Activated CD4-positive, alpha-beta T cell treated with anti-CD3 and anti-CD28 coated beads, Interleukin-10, Interleukin-2, amounts not matched to agents 100 ng/mL and 50 ng/mL, durations not matched to agents 16 hours and 8 hours (primary cell): ENCODE measurements at regions not wholly inside any gene's neighbourhood (a gene's known extent, or its start where the extent isn't known, plus 50 kb on each side); places are given as distances from the start of the nearest gene placed in this dataset.
"Not testable (repeated sequence)": the region's sequence is repeated elsewhere in the genome, so short reads cannot be mapped to it uniquely, and the experiment has no call there.

Source experiments
- DNase-seq: peaks from one replicate; pipeline ENCODE4 v3.0.0-alpha.2; 2020

GRCh38 chr10:78606766-78607165 lies 462.0 kb upstream of the ZMIZ1 start:
- DNase-seq, result not testable (repeated sequence)

DNA sequence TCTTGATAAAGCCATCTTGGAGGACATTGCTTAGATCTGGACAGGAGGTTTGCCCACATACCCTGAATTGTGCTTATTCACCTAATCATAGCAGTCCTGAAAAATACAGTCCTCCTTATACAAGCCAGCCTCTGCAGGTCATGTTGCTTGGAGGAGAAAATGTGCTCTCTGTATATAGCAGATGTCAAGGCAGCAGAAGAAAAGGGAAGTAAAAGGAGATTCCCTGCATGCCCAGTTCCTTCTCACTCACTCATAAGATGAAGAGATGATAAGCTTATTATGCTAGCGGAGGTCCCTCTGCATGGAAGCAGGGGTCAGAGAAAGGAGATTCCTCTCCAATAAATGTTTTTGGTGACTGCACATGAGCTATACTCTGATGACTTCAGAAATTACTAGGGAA lies 458.8 kb upstream of the ZMIZ1 start:
- DNase-seq, result no peak

DNA sequence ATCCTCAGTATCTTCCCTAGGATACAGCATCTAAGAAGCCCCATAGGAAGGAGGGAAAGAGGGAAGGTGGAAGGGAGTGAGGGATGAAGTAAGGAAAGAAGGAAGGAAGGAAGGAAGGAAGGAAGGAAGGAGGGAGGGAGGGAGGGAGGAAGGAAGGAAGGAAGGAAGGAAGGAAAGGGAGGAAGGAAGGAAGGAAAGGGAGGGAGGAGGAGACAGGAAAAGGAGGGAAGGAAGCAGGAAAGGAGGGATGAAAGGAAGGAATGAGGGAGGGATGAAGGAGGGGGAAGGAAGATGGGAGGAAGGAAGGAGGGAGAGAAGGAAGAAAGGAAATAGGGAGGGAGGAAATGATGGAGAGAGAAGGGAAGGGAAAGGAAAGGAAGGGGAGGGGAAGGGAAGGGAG lies 455.6 kb upstream of the ZMIZ1 start:
- DNase-seq, result no peak

GRCh38 chr10:78614267-78614666 lies 454.5 kb upstream of the ZMIZ1 start:
- DNase-seq, result no peak

DNA sequence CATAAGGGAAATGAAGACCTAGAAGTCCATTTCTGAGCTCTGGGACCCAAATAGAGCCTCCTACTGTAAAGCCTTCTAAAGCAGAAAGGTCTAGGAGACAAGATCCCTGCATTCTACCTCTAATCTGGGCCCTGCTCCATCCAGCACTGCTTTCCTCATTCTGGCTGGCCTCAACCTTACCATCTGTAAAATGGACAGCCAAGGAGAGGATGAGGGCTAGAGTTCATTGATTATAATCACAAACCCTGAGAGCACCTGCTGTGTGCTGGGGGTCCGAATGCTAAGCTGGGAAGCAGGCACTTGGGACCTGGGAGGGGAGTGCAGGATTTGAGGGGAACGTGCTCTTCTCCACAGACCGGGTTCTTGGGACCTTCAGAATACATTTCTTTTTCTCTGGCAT lies 454.0 kb upstream of the ZMIZ1 start:
- DNase-seq, result no peak

DNA sequence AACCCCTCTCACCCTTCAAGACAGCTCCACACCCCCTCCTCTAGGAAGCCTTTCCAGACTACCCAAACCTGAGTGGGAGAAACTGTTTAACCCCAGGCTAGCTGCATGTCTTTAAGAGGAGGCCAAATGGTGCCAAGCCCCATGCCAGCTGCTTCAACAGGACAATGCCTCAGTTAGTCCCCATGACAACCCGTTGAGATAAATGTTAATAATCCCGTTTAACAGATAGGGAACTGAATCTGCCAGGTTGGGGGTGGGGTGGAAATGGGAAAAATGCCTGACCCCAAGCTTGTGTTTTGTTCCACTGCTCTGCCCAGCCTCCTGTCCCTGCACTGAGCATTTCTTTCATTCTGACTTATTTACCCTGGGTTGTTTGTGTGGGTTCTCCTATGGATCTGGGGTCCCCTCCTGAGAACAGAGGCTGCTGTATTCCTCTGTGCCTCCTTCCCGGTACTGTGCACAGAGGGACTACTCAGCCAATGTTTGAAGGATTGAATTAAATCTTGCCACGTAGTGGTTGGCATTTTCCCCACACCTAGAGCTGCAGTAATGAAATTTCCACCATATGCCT lies 452.6 kb upstream of the ZMIZ1 start:
- no peak for DNase-seq

- DNase-seq, result no peak
Measured at GRCh38 chr10:78617115-78617514, 451.7 kb upstream of the ZMIZ1 start.

- no peak for DNase-seq
Measured at GRCh38 chr10:78617631-78618030, 451.1 kb upstream of the ZMIZ1 start.

- no peak for DNase-seq
Measured at GRCh38 chr10:78618050-78618449, 450.7 kb upstream of the ZMIZ1 start.

- DNase-seq, result no peak
Measured at GRCh38 chr10:78619115-78619851, 449.5 kb upstream of the ZMIZ1 start.

GRCh38 chr10:78619896-78620295 lies 448.9 kb upstream of the ZMIZ1 start:
- DNase-seq, result no peak

DNA sequence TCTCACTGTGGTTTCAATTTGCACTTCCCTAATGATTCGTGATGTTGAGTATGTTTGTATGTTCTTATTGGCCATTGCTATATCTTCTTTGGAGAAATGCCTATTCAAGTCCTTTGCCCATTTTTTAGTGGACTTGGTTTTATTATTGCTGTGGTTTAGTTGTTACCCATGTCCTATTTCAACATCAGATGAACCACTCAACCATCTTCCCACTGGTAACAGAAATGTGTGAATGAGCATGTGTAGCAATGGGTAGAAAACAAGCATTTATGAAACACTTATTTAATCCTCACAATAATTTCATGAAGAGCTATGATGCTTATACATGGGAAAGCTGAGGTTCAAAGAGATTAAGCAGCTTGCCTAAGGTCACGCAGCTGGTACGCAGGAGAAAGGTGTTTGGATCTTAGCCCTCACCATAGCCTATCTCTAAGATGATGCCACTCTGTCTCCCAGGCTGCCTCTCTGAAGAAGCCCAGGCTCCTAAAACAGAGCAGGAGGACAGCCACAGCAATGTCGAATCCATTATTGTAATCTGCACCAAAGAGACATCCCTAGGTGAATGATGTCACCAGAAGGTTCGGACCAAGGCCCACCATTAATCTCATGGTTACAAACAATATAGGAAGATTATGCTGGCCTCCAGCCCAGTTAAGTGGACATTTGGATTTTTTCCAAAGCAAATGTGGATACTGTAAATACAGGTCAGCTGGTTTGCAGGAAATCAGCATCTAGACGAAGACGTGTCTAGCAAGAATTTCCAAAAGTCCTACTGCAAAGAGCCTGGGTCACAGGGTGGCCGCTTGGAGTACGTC lies 447.6 kb upstream of the ZMIZ1 start:
- DNase-seq, result no peak

DNA sequence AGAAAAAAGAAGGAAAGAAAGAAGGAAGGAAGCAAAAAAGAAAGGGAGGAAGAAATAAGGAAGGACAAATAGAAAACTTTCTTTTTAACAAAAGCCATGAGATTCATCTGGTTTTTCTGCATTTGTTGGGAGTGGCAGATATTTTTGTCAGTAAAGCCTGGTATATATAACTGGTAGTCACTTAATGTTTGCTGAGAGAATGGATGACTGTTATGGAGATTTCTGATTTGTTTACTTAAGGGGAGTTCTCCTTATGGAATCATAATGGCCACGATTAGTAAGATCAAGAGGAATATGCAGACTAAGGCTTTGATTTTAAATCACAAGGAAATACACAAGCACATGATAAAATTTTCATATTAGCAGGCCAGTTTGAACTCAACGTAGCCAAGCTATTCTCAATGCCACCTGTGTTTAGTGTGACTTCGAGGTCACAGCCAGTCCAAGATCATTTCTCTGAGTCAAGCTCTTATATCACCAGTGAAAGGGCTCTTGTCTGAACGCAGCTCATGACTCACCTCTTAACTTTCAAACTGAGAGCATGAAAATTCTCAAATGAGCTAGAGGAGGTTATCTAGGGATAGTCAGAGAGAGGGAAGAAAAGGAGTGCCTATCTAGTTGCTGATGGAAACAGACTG lies 445.1 kb upstream of the ZMIZ1 start:
- DNase-seq, result peak; percentile 34

GRCh38 chr10:78624791-78625190 lies 444.0 kb upstream of the ZMIZ1 start:
- DNase-seq, result no peak

DNA sequence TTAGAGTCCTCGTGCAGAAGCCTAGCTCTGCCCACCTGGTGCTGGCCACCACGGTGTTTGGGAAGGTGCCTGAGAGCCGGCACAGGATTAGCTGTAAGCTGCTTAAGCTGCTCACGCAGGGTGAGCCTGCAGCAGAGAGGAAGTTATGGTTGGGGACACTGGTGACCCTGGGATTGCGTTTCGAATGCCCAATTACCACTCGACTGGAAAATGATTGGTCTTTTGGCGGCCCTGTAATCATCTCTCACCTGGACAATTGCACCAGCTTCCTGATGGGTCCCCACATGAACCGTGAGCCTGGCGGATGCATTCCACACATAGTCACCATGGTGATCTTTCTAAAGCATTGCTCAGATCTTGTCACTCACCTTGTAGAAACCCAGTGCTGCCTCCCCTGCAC lies 442.3 kb upstream of the ZMIZ1 start:
- no peak for DNase-seq

DNA sequence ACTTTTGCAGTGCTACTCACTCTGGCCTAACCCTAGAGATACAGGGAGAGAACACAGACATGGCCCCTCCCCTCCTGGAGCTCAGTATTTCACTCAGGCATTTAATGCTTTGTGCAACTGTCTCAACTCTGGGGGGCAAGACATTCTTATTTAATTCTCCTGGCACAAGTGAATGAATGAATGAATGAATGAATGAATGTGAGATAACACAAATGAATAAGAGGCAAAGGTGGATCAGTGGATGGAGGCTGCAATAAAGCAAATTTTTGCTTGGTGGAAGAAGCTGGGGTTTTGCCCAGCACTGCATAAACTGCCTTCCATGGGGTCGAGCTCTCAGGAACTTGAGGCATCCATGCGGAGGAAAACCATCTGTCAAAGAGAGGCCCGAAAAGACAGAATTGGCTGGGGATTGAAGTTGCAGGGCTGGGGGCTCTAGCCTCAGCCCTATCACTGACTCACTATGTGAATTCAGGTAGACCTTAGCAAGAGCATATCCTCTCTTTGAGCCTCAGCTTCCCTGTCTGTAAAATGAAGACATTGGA lies 441.4 kb upstream of the ZMIZ1 start:
- no peak for DNase-seq

DNA sequence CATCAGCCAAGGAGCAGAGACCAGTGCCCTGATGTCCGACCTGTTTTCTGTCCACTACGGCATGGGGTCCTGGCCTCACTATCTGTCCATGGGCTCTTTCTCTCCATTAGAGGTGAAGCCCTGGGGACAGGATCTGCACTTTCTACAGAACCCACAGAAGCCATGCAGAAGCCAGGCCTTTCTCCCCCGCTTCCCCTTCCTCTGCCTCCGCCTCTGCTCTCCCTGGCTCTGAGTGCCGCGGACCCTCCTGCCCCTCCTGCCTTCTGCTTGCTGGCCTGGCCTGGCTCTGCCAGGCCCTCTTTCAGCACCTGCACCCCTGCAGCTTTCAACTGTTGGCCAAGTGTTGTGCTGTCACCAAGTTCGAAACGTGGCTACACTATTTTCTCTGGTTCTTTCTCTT lies 439.8 kb upstream of the ZMIZ1 start:
- DNase-seq, result no peak

GRCh38 chr10:78629773-78630172 lies 439.0 kb upstream of the ZMIZ1 start:
- DNase-seq, result no peak

GRCh38 chr10:78630944-78631838 lies 437.6 kb upstream of the ZMIZ1 start:
- peak; percentile 65 for DNase-seq

GRCh38 chr10:78634389-78634815 lies 434.4 kb upstream of the ZMIZ1 start:
- no peak for DNase-seq

DNA sequence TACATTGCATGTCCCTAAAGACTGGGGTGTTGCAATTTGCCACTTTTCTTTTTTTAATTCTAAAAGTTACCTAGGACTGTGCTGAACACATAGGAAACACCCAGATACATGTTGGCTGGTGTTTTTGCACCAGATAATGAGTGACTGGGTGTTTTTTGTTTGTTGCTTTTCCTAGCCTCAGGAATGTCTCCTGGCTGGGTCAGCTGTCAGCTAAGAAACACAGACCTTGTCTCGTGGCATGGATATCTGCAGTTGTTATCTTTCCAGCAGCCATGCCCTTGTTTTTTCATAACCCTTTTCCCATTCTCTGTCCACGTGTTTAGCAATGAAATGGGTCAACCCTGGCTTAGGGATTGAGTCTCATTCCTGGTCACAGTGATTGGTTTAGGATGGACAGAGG lies 433.9 kb upstream of the ZMIZ1 start:
- DNase-seq, result no peak

DNA sequence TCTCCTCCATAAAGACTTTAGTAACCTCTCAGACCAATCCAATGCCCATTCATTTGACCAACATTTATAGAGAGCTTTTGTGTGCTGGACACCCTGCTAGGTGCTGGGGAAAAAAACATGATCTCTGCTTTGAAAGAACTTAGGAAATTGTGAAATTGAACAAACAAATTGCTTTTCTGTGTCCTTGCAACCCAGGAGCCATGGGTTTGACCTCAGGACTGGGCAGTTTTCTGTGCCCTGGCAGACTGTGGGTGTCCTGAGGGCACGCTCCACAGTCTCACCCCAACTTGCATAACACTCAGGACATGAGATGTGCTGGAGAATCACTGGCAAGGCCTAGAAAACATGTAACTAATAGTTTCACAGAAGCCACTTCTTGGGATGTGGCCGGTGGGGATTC lies 429.1 kb upstream of the ZMIZ1 start:
- no peak for DNase-seq
